Duodenal mucosa (tissue), 2 donors: ENCODE measurements at regions not wholly inside any gene's neighbourhood (a gene's known extent, or its start where the extent isn't known, plus 50 kb on each side); places are given as distances from the start of the nearest gene placed in this dataset.

ENCODE experiments used
- H3K27ac ChIP-seq: one replicate; pipeline ENCODE4 v1.7.0; 2013; ENCODE audit warnings: low read depth, low read length
- H3K27me3 ChIP-seq, 2 donors: one replicate each; pipeline ENCODE4 v1.7.0; 2013; ENCODE audit warnings: low read length in 2 of 2, control low read depth in 1 of 2; ENCODE audit not compliant: insufficient read depth in 2 of 2, control insufficient read depth in 1 of 2
- H3K36me3 ChIP-seq, 2 donors: one replicate each; pipeline ENCODE4 v1.7.0; 2013; ENCODE audit warnings: low read length in 2 of 2, control low read depth in 1 of 2; ENCODE audit not compliant: insufficient read depth in 2 of 2, control insufficient read depth in 1 of 2
- H3K4me1 ChIP-seq, 2 donors: one replicate each; pipeline ENCODE4 v1.7.0; 2013; ENCODE audit warnings: low read length in 2 of 2, control low read depth in 1 of 2; ENCODE audit not compliant: insufficient read depth in 2 of 2, control insufficient read depth in 1 of 2
- H3K4me3 ChIP-seq, 2 donors: one replicate each; pipeline ENCODE4 v1.7.0; 2013; ENCODE audit warnings: low read length in 2 of 2, low read depth in 1 of 2
- H3K9ac ChIP-seq, 2 donors: one replicate each; pipeline ENCODE4 v1.7.0; 2013; ENCODE audit warnings: low read length in 2 of 2, low read depth in 1 of 2
- H3K9me3 ChIP-seq, 2 donors: one replicate each; pipeline ENCODE4 v1.7.0; 2013; ENCODE audit warnings: low read length in 2 of 2, control low read depth in 1 of 2; ENCODE audit not compliant: control insufficient read depth in 1 of 2

DNA sequence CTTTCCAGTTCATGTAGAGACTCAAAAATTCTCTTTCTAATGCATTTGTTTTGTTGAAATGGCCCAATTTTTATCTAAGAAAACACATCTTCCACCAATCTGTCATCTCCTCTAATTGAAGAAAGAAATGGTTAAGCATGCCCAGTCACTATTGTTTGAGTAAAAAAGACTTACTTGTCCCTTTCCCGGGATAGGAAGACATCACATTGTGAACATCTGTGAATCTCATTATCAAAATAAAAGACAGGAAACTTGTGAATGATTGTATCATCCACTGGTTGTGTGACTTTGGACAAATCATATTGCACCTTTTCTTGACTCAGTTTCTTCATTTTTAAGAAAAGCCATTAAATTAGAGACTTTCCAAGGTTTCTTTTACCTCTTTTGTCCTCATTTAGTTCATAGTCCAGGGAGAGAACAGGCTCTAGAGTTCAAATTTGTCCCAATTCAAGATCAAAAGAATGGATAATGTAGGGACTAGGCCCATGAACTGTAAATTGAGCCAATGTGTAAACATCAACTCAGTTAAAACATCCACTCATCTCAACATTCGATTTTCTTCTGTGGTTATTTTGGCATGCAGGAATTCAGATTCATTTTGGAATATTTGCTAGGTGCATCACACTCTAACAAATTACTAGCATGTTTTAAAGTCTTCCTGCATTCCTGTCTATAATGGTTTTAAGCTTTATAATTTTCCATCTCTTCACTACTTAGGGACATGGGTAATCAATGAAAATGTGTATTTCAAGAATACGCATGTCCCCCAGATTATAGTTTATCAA is 838.0 kb upstream of the WWC1 start:
- Histone ChIP-seq H3K36me3 (no peaks in the 10 kb centered on the region), H3K4me3 (no peak overlapping the region), H3K9ac (no peak overlapping the region), H3K4me1 (no peaks in the 10 kb centered on the region), H3K27ac (no peak overlapping the region), H3K9me3 (no peaks in the 10 kb centered on the region), H3K27me3 (no peaks in the 10 kb centered on the region)

DNA sequence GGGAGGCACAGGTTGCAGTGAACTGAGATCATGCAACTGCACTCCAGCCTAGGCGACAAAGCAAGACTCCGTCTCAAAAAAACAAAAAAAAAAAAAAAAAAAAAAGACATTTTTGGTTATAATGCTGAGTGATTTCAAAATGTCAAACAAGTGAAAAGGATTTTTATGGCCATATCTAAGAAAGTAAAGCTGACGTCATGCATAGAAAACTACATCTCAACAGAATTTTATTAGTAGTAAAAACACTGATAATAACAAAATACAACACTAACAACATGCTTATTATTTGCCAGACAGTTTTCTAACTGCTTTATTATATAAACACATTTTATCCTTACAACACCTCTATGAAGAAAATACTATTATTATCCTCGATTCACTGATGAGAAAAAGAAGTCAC is 833.0 kb upstream of the WWC1 start:
- H3K9me3 ChIP-seq: no peaks in the 10 kb centered on the region
- H3K27me3 ChIP-seq: no peaks in the 10 kb centered on the region
- H3K4me3 ChIP-seq: no peak overlapping the region
- no peak overlapping the region for H3K9ac ChIP-seq
- H3K27ac ChIP-seq: no peak overlapping the region
- no peaks in the 10 kb centered on the region for H3K4me1 ChIP-seq
- no peaks in the 10 kb centered on the region for H3K36me3 ChIP-seq

GRCh38 chr5:167460449-167461020 is 830.9 kb upstream of the WWC1 start:
- Histone ChIP-seq H3K36me3 (no peaks in the 10 kb centered on the region), H3K27ac (no peak overlapping the region), H3K4me1 (no peaks in the 10 kb centered on the region), H3K4me3 (no peak overlapping the region), H3K9ac (no peak overlapping the region), H3K27me3 (no peaks in the 10 kb centered on the region), H3K9me3 (no peaks in the 10 kb centered on the region)

- Histone ChIP-seq H3K36me3 (no peaks in the 10 kb centered on the region), H3K27ac (no peak overlapping the region), H3K27me3 (no peaks in the 10 kb centered on the region), H3K9me3 (no peaks in the 10 kb centered on the region), H3K4me3 (no peak overlapping the region), H3K4me1 (no peaks in the 10 kb centered on the region), H3K9ac (no peak overlapping the region)
Measured at GRCh38 chr5:167463939-167464338, 827.5 kb upstream of the WWC1 start.

- H3K4me3 ChIP-seq: no peak overlapping the region
- H3K27ac ChIP-seq: no peak overlapping the region
- H3K9me3 ChIP-seq: no peaks in the 10 kb centered on the region
- no peaks in the 10 kb centered on the region for H3K36me3 ChIP-seq
- no peaks in the 10 kb centered on the region for H3K27me3 ChIP-seq
- no peak overlapping the region for H3K9ac ChIP-seq
- H3K4me1 ChIP-seq: no peaks in the 10 kb centered on the region
Measured at GRCh38 chr5:167466992-167467391, 824.5 kb upstream of the WWC1 start.

DNA sequence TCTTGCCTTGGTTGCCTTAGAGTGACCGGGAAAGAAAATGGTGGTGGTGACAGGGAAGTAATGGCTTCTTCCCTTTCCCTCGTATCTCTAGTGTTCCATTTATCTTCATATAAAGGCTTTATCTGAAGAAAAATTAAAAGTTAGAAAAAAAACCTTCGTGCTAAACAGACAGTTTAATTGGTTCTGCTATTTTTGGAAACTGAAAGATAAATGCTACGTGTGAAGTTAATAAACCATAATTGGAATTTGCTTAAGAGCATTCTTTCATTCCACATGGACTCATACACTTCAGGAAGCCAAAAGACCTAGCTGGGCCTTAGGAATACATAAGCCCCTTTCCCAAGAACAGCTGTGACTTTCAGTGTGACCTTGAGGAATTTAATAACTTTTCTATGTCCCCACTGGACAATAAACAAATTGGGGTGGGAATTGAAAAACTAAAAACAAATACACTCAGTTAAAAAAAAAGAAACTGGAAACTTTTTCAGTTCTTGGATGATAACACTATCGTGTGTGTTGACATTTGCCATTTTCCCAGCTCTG is 818.8 kb upstream of the WWC1 start:
- no peaks in the 10 kb centered on the region for H3K36me3 ChIP-seq
- no peak overlapping the region for H3K4me3 ChIP-seq
- no peaks in the 10 kb centered on the region for H3K4me1 ChIP-seq
- H3K27me3 ChIP-seq: no peaks in the 10 kb centered on the region
- H3K27ac ChIP-seq: no peak overlapping the region
- H3K9me3 ChIP-seq: no peaks in the 10 kb centered on the region
- no peak overlapping the region for H3K9ac ChIP-seq

- no peaks in the 10 kb centered on the region for H3K36me3 ChIP-seq
- H3K27me3 ChIP-seq: no peaks in the 10 kb centered on the region
- H3K9me3 ChIP-seq: peaks cover 0 to 2% of the 10 kb centered on the region in 2 donors
- H3K27ac ChIP-seq: no peak overlapping the region
- no peak overlapping the region for H3K9ac ChIP-seq
- H3K4me3 ChIP-seq: no peak overlapping the region
- no peaks in the 10 kb centered on the region for H3K4me1 ChIP-seq
Measured at GRCh38 chr5:167478188-167478587, 813.3 kb upstream of the WWC1 start.

DNA sequence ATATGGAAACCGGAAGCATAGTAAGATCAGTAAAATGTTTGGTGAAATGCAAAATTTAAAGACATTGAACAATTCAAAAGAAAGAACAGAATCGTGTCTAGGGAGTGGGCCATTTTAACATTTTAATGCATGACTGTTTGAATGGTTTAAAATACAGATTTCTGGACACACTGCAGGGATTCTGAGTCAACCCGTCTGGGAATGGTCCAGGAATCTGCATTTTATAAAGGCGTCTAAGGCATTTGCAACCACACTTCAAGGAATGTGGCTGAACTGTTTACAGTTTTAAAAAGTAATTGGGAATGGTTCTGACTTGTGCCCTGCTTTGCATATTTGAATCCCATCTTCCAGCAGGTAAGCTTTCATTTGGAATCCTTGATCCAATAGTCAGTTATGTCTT is 811.7 kb upstream of the WWC1 start:
- Histone ChIP-seq H3K27me3 (no peaks in the 10 kb centered on the region), H3K4me3 (no peak overlapping the region), H3K36me3 (no peaks in the 10 kb centered on the region), H3K27ac (no peak overlapping the region), H3K9me3 (peaks cover 0 to 2% of the 10 kb centered on the region in 2 donors), H3K4me1 (no peaks in the 10 kb centered on the region), H3K9ac (no peak overlapping the region)

GRCh38 chr5:167481345-167481744 is 810.1 kb upstream of the WWC1 start:
- peaks cover 0 to 2% of the 10 kb centered on the region in 2 donors for H3K9me3 ChIP-seq
- no peaks in the 10 kb centered on the region for H3K36me3 ChIP-seq
- H3K4me3 ChIP-seq: no peak overlapping the region
- H3K4me1 ChIP-seq: no peaks in the 10 kb centered on the region
- no peak overlapping the region for H3K27ac ChIP-seq
- H3K27me3 ChIP-seq: no peaks in the 10 kb centered on the region
- H3K9ac ChIP-seq: no peak overlapping the region

DNA sequence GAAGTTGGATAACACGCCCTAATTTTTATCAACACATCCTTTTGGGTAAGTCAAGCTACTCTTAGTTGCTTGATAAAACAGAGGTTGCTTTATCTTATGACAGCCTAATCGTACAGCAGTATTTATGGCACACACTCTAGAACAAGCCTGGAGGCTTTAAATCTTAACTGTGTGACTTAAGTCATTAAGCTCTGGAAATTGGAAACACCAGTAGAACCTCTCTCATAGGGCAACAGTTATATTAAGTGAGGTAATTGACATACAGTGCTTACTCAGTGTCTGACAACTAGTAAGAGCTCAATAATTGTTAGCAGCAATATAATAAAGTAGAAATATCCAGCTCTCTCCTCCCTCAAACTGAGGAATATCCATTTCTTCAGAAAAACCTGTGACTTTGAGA is 808.9 kb upstream of the WWC1 start:
- Histone ChIP-seq H3K36me3 (no peaks in the 10 kb centered on the region), H3K27ac (no peak overlapping the region), H3K9ac (no peak overlapping the region), H3K4me3 (no peak overlapping the region), H3K9me3 (peaks cover 0 to 2% of the 10 kb centered on the region in 2 donors), H3K27me3 (no peaks in the 10 kb centered on the region), H3K4me1 (no peaks in the 10 kb centered on the region)
